GM21390 (cell line): ENCODE measurements at regions not wholly inside any gene's neighbourhood (a gene's known extent, or its start where the extent isn't known, plus 50 kb on each side); places are given as distances from the start of the nearest gene placed in this dataset.

Experiments used
- ATAC-seq: cut with Tn5 transposase; IDR thresholded peaks from one replicate; pipeline ENCODE4 v1.9.1; 2021; ENCODE audit not compliant: unreplicated experiment

DNA sequence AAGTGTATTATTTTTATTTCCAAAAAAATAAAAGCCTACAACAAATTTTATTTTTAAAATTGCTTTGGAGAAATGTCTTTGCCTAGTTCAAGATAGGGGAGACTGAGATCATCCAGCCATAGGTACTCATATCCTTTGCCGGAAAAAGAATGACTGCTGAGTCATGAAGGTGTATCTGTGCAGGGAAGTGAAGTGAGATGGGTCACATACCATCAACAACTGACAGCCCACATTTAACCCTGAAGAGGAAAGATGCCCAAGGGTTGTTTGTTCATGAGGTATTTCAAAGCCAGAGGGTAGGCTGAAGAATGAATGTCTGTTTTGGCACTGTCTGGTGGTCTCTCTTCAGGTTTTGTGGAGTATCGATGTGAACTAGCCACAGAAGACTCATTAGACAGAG is 106.7 kb upstream of the TTC29 start:
- no peak for ATAC-seq

DNA sequence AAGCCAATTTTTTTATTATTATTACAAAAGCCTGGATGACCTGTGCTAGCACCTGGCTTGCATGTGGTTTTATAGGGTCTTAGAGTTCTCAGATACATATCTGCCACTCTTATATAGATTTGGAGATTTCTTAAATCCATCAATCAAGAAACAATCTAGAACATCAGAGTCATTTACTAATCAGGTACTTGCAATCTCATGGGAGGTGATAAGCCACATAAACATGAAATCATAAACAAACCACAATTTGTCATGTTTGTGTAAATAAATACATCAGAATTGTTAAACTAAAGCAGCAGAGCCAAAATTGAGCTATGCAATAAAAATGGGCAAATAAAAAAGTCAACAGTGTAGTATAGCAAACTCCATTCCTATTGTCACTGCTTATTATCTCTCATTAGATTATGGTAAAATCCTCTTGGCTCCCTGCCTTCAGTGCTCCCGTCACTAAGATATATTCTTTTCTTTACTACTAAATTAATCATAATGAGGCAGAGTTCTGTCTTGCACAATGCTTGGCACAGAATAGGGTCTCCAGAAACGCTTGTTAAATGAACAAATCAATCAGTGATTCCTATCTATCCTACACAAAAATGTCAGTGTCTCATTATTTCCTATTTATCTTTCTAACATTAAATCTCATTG is 108.7 kb upstream of the TTC29 start:
- no peak for ATAC-seq

DNA sequence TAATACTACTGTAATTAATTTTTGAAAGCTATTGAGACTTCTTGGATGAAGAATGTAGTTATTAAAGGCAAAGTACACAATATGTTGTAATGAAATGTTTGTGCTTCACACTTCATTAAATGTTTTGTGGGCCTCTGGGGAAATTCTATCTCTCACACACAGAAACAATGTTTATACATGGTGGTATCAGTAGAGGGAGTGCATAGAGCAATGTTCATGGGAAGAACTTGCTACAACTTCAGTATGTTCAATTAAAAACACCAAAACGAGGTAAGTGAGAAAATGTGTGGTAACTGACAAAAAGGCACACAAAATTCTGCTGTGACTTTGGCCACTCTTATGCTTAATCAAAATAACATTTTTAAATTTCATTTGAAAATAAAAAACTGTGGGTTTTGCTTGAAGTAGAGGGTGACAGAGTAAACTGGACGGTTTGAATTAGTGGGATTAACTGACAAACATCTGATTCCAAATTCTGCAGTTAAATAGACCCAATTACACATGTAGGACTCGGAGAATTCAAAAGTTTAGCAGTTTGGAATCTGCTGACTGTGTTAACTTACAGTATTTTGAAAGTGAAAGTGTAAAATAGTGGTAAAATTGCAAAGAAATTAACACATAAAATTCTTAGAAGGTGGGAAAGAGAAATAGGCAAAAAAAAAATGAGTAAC is 111.4 kb upstream of the TTC29 start:
- no peak for ATAC-seq

- no peak for ATAC-seq
Measured at GRCh38 chr4:147057611-147058190, 112.0 kb upstream of the TTC29 start.

DNA sequence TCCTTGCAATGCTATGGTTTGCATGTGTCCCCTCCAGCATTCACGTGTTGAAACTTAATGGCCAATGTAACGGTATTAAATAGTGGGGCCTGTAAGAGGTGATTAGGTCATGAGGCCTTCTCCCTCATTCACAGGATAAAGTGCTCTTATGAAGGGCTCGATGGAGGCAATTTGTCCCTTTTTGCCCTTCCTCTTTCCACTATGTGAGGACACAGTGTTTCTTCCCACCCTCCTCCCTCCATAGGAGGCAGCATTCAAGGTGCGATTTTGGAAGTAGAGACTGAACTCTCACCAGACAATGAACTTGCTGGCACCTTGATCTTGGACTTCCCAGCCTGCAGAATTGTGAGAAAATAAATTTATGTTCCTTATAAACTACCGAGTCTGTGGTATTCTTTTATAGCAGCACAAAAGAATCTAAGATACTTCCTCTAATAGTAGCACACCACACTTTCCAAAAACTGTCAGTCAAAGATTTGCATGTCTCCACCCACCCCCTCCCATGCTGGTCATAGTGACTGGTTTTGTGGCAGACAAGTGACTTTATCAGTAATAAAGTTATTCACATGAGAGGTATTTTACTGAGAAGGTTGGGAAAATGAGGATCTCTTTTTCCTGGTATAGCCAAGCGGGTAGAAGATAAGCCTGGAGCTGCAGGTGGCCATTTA is 113.5 kb upstream of the TTC29 start:
- ATAC-seq = no peak

DNA sequence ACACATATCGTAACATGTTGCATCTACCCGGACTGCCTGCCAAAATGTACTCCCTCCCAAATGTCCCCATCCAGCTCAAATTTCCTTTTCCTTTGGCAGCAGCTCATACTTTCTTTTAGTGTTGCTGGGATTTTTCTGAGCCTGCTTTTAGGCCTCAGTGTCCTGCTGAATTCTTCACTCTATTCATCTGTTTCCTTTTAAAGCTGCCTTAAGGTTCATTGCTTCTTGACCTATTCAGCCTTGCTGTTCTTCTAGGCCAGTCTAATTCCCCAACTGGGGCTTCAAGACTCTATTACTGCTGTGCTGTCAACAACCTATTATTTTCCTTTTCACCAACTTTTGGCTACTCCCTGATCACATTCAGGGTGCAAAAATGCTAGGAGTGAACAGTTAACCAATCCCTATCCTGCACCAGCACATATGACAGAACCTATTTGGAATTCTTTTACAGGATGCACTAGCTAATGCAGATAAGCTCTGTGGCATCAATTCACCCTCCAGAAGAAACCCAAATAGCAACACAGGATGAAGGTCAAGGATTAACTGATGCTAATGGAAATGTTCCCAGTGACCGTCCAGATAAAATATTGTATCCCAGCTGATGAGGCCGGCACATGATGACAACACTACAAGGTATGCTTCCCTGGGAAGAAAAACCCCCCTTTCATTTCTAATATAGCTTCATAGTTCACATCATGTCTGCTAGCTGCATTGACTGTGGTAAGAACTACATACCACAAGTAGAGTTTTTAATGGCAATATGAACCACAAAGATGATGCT is 114.7 kb upstream of the TTC29 start:
- ATAC-seq = no peak

DNA sequence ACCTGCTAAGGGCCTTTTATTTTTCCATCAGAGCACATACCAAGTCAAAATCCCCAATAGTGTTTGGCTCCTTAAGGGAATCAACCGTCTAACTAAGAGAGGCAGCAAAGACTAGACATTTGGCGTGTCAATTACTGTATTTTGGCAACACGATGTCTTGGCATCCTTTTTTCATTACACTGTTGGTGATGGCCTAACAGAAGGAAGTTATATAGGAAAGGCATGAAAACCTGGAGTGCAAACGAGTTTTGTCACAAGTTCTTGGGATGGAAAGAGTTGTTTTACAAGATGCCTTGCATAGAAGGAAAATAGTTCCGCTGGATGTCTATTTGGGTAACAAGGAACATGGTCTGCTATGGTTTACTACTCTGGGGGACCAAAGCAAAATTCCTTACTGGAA is 119.2 kb upstream of the TTC29 start:
- ATAC-seq = no peak

DNA sequence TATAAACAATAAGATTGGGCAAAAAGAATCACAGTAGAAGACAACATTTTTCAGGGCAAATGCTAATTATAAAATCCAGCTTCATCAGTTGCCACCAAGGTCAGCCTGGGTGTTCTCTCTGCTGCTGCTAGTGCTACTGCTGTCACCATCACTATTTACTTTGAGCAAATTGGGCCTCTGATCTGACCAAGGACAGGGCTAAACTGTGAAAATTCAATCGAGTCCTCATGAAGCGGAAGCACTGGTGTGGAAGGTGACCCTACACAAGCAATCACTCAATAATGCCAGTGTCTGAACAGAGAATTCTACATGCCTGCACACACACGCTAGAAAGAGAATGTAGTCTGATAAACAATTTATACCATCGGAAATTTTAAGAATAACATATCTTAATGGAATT is 122.9 kb upstream of the TTC29 start:
- ATAC-seq = no peak

- ATAC-seq = no peak
Measured at GRCh38 chr4:147071209-147071740, 125.6 kb upstream of the TTC29 start.

GRCh38 chr4:147076179-147076578 is 130.5 kb upstream of the TTC29 start:
- ATAC-seq = no peak

GRCh38 chr4:147076728-147077127 is 131.1 kb upstream of the TTC29 start:
- ATAC-seq = no peak

DNA sequence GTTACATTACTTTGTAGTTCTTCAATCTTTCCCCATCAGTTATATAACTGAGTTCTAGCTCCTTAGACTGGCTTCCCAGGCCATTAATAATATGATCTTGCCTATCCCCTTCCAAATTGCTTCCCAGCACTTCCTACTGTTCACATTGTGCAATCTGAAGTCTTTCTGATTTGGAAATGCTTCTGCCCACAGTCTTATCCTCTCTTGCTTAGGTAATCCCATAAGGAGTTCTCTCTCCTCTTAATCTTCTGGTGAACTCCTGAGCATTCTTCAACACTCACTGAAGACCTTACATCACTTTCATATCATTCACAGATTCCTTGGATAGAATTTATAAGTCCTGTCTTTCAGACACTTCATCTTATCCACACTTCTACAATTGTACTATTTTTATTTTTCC is 132.7 kb upstream of the TTC29 start:
- ATAC-seq = no peak

DNA sequence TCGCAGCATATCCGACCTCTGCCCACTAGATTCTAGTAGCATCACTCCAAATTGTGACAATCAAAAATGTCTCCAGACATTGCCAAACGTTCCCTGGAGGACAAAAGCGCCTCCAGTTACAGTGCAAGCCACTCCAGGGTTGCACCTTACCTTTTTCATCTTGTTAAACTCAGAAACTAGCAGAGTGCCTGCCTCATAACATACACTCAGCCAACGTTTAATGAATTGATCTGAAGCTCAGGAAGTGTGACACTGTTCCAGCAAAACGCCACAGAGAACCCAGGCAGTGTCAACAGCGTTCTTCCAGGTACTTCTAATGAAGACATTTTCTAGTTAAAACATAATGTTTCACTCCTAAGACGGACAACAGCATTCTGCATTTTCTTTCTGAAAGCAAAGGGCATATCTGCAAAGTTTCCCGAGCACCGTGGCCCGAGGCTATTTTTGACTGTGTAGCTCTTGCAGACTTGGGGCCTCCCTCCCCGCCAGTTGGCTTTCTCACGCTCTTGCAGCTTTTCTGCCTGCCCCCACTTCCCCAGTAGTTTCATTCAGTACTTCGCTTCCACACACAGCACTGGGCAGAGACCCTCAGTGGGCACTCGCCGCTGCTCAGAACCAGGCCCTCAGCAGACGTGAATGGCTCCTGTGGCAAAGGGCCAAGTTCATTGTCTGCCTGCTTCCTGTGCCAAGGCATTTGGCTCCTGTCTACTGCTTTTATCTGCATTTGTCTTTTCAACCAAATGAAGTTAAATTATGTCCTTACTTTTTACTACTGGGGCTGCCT is 133.4 kb upstream of the TTC29 start:
- no peak for ATAC-seq

- no peak for ATAC-seq
Measured at GRCh38 chr4:147084861-147085260, 139.2 kb upstream of the TTC29 start.

- ATAC-seq = no peak
Measured at GRCh38 chr4:147085781-147086180, 140.1 kb upstream of the TTC29 start.

DNA sequence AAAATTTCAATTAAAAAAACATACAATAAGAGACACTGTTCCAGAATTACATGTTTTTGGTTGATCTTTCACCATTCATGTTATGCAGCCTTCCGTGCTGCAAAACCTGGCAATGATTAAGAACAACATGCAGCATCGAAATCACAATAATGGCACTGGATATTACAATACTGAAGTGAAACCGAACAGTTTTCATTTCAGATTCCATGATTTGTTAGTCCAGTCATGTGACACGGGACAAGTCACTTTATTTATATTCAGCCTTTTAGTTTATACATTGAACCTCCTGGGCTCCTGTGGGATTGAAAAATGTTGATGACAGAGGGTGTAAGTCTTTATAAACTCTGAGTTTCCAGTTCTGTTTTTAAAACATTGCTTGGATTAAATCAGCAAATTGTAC is 142.5 kb upstream of the TTC29 start:
- no peak for ATAC-seq

DNA sequence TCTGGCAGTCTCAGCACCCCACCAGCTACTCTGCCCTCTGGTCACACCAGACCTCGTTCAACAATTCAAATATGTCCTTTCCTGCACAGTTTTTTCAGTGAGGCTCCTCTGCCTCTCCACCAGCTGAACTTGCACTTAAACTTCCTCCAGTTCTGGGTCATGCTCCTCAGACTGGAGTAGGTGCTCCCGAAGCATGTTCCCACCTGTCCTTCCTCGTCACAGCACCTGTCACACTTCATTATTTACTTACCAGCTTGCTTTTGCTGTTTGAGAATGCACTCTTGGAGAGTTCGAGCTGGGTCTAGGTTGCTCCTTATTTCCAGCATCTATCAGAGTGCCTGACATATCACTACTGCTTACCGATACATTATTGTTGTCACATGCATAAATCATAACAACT is 144.8 kb upstream of the TTC29 start:
- no peak for ATAC-seq

GRCh38 chr4:147093206-147093605 is 147.5 kb upstream of the TTC29 start:
- ATAC-seq = no peak

- ATAC-seq = no peak
Measured at GRCh38 chr4:147094238-147094637, 148.6 kb upstream of the TTC29 start.
